Hematopoietic multipotent progenitor cell (in vitro differentiated cells): ENCODE measurements at regions not wholly inside any gene's neighbourhood (a gene's known extent, or its start where the extent isn't known, plus 50 kb on each side); places are given as distances from the start of the nearest gene placed in this dataset.
A peak's percentile ranks its signal among the peaks of the same experiment; 100 is the strongest.

Experiments used
- DNase-seq, 3 donors: peaks; one replicate each; pipeline ENCODE4 v3.0.0-alpha.2; 2011 to 2015; ENCODE audit warnings: low read depth in 2 of 3, low spot score in 2 of 3

GRCh38 chr6:155832596-155832995 is 377.0 kb upstream of the NOX3 start:
- DNase-seq = peak in 2 of 3 donors; percentile 64 to 73

GRCh38 chr6:155830531-155830930 is 374.9 kb upstream of the NOX3 start:
- DNase-seq = peak in 2 of 3 donors; percentile 51 to 86

- DNase-seq = no peak
Measured at GRCh38 chr6:155829646-155830045, 374.0 kb upstream of the NOX3 start.

- no peak for DNase-seq
Measured at GRCh38 chr6:155828989-155829388, 373.4 kb upstream of the NOX3 start.

- no peak for DNase-seq
Measured at GRCh38 chr6:155818698-155819097, 363.1 kb upstream of the NOX3 start.

- no peak for DNase-seq
Measured at GRCh38 chr6:155813548-155813947, 357.9 kb upstream of the NOX3 start.

- no peak for DNase-seq
Measured at GRCh38 chr6:155807243-155807642, 351.6 kb upstream of the NOX3 start.

GRCh38 chr6:155801046-155801445 is 345.4 kb upstream of the NOX3 start:
- DNase-seq = no peak

- DNase-seq = peak in 1 of 3 donors; percentile 3
Measured at GRCh38 chr6:155798876-155799275, 343.2 kb upstream of the NOX3 start.

GRCh38 chr6:155795173-155795796 is 339.6 kb upstream of the NOX3 start:
- DNase-seq = no peak

- no peak for DNase-seq
Measured at GRCh38 chr6:155791891-155792290, 336.3 kb upstream of the NOX3 start.

- no peak for DNase-seq
Measured at GRCh38 chr6:155791186-155791585, 335.5 kb upstream of the NOX3 start.

- no peak for DNase-seq
Measured at GRCh38 chr6:155787168-155787567, 331.5 kb upstream of the NOX3 start.

- DNase-seq = no peak
Measured at GRCh38 chr6:155786528-155786927, 330.9 kb upstream of the NOX3 start.

GRCh38 chr6:155782739-155783459 is 327.3 kb upstream of the NOX3 start:
- DNase-seq = no peak

GRCh38 chr6:155782320-155782731 is 326.7 kb upstream of the NOX3 start:
- no peak for DNase-seq

- no peak for DNase-seq
Measured at GRCh38 chr6:155779456-155779855, 323.8 kb upstream of the NOX3 start.

- no peak for DNase-seq
Measured at GRCh38 chr6:155778336-155778735, 322.7 kb upstream of the NOX3 start.

GRCh38 chr6:155771822-155772221 is 316.2 kb upstream of the NOX3 start:
- DNase-seq = no peak

- DNase-seq = no peak
Measured at GRCh38 chr6:155770856-155771255, 315.2 kb upstream of the NOX3 start.

GRCh38 chr6:155770313-155770712 is 314.7 kb upstream of the NOX3 start:
- DNase-seq = no peak
